ENCODE measurements at regions not wholly inside any gene's neighbourhood (a gene's known extent, or its start where the extent isn't known, plus 50 kb on each side); places are given as distances from the start of the nearest gene placed in this dataset.

DNA sequence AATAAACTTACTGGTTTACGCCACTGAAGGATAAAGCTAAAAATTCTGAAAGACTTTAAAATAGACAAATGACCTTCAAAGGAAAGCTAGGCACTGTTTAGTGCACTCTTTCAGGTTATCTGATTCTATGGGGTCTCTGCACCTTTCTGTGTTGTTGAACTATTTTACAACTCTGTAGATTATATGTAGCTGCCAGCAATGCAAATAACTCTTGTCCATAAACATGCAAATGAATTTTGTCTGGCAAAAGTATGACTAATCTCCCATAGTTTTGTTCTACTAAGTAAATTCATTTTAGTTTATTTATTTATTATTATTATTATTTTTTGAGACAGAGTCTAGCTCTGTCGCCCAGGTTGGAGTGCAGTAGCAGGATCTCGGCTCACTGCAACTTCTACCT lies 266.3 kb upstream of the CCDC196 start (continued):
- no peak for TF ChIP-seq REST (IDR thresholded peaks at IDR 0.05; ENCODE audit: unreplicated experiment)
- no peak for TF ChIP-seq CREB1 (CRISPR knock-in tag; IDR thresholded peaks at IDR 0.05; ENCODE audit: low read depth)
- no peak for TF ChIP-seq ZNF331 (CRISPR knock-in tag; IDR thresholded peaks at IDR 0.05; ENCODE audit: low read depth)
- no peak for TF ChIP-seq POLR2AphosphoS5 (IDR thresholded peaks at IDR 0.05; ENCODE audit: low read depth)
- TF ChIP-seq NANOG (IDR thresholded peaks at IDR 0.05; ENCODE audit: borderline replicate concordance): no peak
- no peak for TF ChIP-seq JUNB (IDR thresholded peaks at IDR 0.05; ENCODE audit: unreplicated experiment)
- TF ChIP-seq EZH2phosphoT487 (IDR thresholded peaks at IDR 0.05; ENCODE audit: unreplicated experiment): no peak
- no peak for TF ChIP-seq STAT1 (IDR thresholded peaks at IDR 0.05; ENCODE audit: unreplicated experiment)

DNA sequence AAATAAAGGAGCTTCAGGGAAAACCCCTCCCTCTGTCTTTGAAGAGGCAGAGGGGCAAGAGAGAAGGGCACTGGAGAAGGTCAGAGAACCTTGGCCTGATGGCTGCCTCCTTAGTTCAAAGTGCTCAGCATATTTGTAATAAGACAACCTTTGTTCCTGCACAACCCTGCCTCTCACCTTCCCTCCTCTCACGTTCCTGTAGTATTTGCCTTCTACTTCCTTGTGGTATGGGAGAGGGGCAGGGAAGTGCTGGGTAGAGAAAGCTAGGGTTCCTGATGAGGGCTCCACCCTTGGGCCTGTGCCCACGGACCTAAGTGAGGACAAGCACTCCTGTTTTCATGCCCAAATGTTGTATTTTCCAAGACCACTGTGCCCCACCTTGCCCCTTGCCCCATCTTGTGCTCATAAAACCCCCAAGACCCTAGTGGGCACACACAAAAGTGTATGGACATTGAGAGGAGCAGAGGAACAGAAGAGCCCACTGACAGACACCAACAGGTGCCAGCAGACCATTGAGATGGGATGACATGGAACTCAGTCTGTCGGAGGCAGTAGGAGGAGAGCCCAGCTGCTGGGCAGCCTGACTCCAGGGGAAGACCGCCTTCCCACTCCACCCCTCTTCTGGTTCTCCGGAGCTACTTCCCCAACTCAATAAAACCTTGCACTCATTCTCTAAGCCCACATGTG lies 261.5 kb upstream of the CCDC196 start:
- Histone ChIP-seq H3F3A (replicated peaks; ENCODE audit: low read depth) (no peaks in the 10 kb centered on the region), H3K36me3 (ENCODE audit: insufficient read depth) (no peaks in the 10 kb centered on the region), H3K4me1 (ENCODE audit: insufficient read depth) (no peaks in the 10 kb centered on the region), H3K9me2 (ENCODE audit: insufficient read depth) (no peaks in the 10 kb centered on the region), H4K20me1 (replicated peaks; ENCODE audit: insufficient read depth) (no peaks in the 10 kb centered on the region), H3K27ac (ENCODE audit: low read depth) (no peak overlapping the region), H3K4me3 (no peak overlapping the region), H3K4me2 (no peak overlapping the region), H3K27me3 (ENCODE audit: insufficient read depth) (no peaks in the 10 kb centered on the region), H3K79me2 (replicated peaks; ENCODE audit: insufficient read depth) (no peaks in the 10 kb centered on the region), H2AFZ (no peak overlapping the region)
- ATAC-seq (no peak), DNase-seq (ENCODE audit: low spot score) (no peak)
- Mint-ChIP-seq H3K27me3 (ENCODE audit: insufficient read depth, low read depth, poor library complexity) (no peaks in the 10 kb centered on the region), H3K9me3 (peaks cover 25% of the 10 kb centered on the region), H3K27ac (no peak overlapping the region), H3K36me3 (ENCODE audit: low read depth) (no peaks in the 10 kb centered on the region), H3K4me1 (no peaks in the 10 kb centered on the region), H3K4me3 (no peak overlapping the region)
- TF ChIP-seq ZNF114 (CRISPR knock-in tag; IDR thresholded peaks at IDR 0.05): no peak
- TF ChIP-seq EZH2phosphoT487 (IDR thresholded peaks at IDR 0.05; ENCODE audit: unreplicated experiment): no peak
- no peak for TF ChIP-seq POLR2AphosphoS5 (IDR thresholded peaks at IDR 0.05; ENCODE audit: low read depth)
- no peak for TF ChIP-seq CTCF (conservative IDR thresholded peaks at IDR 0.05; ENCODE audit: low read depth in 2 of 2)
- TF ChIP-seq EZH2 (IDR thresholded peaks at IDR 0.05; ENCODE audit: low read depth, unreplicated experiment): no peak
- TF ChIP-seq NANOG (IDR thresholded peaks at IDR 0.05; ENCODE audit: borderline replicate concordance): no peak
- TF ChIP-seq JUNB (IDR thresholded peaks at IDR 0.05; ENCODE audit: unreplicated experiment): no peak
- TF ChIP-seq, protein P1, sequence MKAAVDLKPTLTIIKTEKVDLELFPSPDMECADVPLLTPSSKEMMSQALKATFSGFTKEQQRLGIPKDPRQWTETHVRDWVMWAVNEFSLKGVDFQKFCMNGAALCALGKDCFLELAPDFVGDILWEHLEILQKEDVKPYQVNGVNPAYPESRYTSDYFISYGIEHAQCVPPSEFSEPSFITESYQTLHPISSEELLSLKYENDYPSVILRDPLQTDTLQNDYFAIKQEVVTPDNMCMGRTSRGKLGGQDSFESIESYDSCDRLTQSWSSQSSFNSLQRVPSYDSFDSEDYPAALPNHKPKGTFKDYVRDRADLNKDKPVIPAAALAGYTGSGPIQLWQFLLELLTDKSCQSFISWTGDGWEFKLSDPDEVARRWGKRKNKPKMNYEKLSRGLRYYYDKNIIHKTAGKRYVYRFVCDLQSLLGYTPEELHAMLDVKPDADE (IDR thresholded peaks at IDR 0.05): no peak
- TF ChIP-seq CREB1 (CRISPR knock-in tag; IDR thresholded peaks at IDR 0.05; ENCODE audit: low read depth): no peak
- TF ChIP-seq STAT1 (IDR thresholded peaks at IDR 0.05; ENCODE audit: unreplicated experiment): no peak
